ENCODE measurements at regions not wholly inside any gene's neighbourhood (a gene's known extent, or its start where the extent isn't known, plus 50 kb on each side); places are given as distances from the start of the nearest gene placed in this dataset.

DNA sequence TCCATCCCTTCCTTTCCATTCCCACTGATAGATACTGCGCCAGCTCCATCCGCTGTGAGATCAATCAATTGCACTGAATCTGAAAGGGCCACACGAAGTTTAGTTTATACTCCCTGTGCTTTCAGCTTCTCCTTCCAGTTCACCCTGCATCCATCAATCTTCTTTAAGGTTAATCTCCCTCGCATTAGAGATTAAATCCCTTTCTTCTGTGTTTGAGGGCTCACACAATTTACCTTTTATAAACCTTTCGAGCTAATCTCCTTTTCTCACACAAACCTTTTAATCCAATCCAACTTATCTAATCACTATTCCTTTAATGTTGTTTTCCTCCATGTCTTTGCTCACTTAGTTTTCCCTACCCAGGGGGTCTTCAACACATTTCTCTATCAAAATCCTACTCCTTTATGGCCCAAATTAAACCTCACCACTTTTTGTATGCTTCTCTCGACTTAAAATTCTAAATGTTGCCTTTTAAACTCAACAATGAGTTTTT, 64.6 kb upstream of the HAPLN1 start:
- Histone ChIP-seq H3K4me2 (ENCODE audit: control insufficient read depth, insufficient read depth) (no peak overlapping the region), H2AFZ (ENCODE audit: control insufficient read depth, low read depth, low read length) (no peak overlapping the region), H3K4me1 (ENCODE audit: control insufficient read depth, insufficient read depth, low read length) (no peaks in the 10 kb centered on the region), H3K79me2 (ENCODE audit: control insufficient read depth, insufficient read depth, low read length) (no peaks in the 10 kb centered on the region), H3K9me3 (replicated peaks; ENCODE audit: control insufficient read depth, insufficient read depth, low read length) (no peaks in the 10 kb centered on the region), H3K27ac (ENCODE audit: control insufficient read depth, insufficient read depth) (no peak overlapping the region), H3K9ac (ENCODE audit: control insufficient read depth, insufficient read depth, low read length) (no peak overlapping the region), H3K27me3 (replicated peaks in 1 of 2; ENCODE audit: control insufficient read depth in 2 of 2, insufficient read depth in 2 of 2, low read length in 1 of 2) (no peaks in the 10 kb centered on the region), H4K20me1 (ENCODE audit: control insufficient read depth, insufficient read depth) (no peaks in the 10 kb centered on the region), H3K36me3 (ENCODE audit: control insufficient read depth in 2 of 2, insufficient read depth in 2 of 2, low read length in 1 of 2) (no peaks in the 10 kb centered on the region), H3K4me3 (no peak overlapping the region)
- ChIA-PET CTCF (interaction anchor here (0.7 kb wide), 1 partner anchor 66 kb away, joined by 3 read pairs; no protein-coding TSS in a partner anchor), SMC1A (ENCODE audit: uncharacterized antibody, unreplicated experiment) (no interaction called here), POLR2A (no interaction called here), RAD21 (ENCODE audit: unreplicated experiment) (no interaction called here)
- 35% methylated on average over 6 of the region's 6 CpGs for WGBS (ENCODE audit: insufficient coverage, insufficient replicate concordance, low lambda C conversion rate, missing lambda C conversion rate)
- intact Hi-C loops (cut with micrococcal nuclease; ENCODE audit: unreplicated experiment) = no loop called here
- no TSS peak for BruUV-seq (replicated peaks)
- no peak for FAIRE-seq
- in situ Hi-C loops (cut with MboI) = no loop called here
- DNase-seq (ENCODE audit: low read depth, low spot score) = no peak
- TF ChIP-seq TCF7 (IDR thresholded peaks at IDR 0.05; ENCODE audit: borderline replicate concordance) (no peak), IRF4 (IDR thresholded peaks at IDR 0.05; ENCODE audit: low read depth, low read length) (no peak), CBX3 (IDR thresholded peaks at IDR 0.05; ENCODE audit: borderline replicate concordance, low read depth) (no peak), SUZ12 (IDR thresholded peaks at IDR 0.05; ENCODE audit: unreplicated experiment) (no peak), RAD51 (IDR thresholded peaks at IDR 0.05) (no peak), POLR2AphosphoS5 (IDR thresholded peaks at IDR 0.05; ENCODE audit: low read length) (no peak), SRF (IDR thresholded peaks at IDR 0.05; ENCODE audit: low read depth in 2 of 2, low read length in 2 of 2) (no peak), POLR2AphosphoS2 (IDR thresholded peaks at IDR 0.05; ENCODE audit: low read depth, low read length) (no peak), LARP7 (IDR thresholded peaks at IDR 0.05) (no peak), CHD1 (IDR thresholded peaks at IDR 0.05; ENCODE audit: low read depth, low read length) (no peak), NR2F1 (conservative IDR thresholded peaks at IDR 0.05) (no peak), MYB (IDR thresholded peaks at IDR 0.05; ENCODE audit: borderline replicate concordance, low read depth, low read length) (no peak), SREBF1 (IDR thresholded peaks at IDR 0.05; ENCODE audit: low read length) (no peak)
- TF ChIP-seq, protein P1, sequence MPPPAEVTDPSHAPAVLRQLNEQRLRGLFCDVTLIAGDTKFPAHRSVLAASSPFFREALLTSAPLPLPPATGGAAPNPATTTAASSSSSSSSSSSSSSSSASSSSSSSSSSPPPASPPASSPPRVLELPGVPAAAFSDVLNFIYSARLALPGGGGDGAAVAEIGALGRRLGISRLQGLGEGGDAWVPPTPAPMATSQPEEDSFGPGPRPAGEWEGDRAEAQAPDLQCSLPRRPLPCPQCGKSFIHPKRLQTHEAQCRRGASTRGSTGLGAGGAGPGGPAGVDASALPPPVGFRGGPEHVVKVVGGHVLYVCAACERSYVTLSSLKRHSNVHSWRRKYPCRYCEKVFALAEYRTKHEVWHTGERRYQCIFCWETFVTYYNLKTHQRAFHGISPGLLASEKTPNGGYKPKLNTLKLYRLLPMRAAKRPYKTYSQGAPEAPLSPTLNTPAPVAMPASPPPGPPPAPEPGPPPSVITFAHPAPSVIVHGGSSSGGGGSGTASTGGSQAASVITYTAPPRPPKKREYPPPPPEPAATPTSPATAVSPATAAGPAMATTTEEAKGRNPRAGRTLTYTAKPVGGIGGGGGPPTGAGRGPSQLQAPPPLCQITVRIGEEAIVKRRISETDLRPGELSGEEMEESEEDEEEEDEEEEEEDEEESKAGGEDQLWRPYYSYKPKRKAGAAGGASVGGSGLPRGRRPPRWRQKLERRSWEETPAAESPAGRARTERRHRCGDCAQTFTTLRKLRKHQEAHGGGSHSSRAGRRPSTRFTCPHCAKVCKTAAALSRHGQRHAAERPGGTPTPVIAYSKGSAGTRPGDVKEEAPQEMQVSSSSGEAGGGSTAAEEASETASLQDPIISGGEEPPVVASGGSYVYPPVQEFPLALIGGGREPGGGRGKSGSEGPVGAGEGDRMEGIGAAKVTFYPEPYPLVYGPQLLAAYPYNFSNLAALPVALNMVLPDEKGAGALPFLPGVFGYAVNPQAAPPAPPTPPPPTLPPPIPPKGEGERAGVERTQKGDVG (CRISPR knock-in tag; IDR thresholded peaks at IDR 0.05) = no peak
- TF ChIP-seq, protein P2, sequence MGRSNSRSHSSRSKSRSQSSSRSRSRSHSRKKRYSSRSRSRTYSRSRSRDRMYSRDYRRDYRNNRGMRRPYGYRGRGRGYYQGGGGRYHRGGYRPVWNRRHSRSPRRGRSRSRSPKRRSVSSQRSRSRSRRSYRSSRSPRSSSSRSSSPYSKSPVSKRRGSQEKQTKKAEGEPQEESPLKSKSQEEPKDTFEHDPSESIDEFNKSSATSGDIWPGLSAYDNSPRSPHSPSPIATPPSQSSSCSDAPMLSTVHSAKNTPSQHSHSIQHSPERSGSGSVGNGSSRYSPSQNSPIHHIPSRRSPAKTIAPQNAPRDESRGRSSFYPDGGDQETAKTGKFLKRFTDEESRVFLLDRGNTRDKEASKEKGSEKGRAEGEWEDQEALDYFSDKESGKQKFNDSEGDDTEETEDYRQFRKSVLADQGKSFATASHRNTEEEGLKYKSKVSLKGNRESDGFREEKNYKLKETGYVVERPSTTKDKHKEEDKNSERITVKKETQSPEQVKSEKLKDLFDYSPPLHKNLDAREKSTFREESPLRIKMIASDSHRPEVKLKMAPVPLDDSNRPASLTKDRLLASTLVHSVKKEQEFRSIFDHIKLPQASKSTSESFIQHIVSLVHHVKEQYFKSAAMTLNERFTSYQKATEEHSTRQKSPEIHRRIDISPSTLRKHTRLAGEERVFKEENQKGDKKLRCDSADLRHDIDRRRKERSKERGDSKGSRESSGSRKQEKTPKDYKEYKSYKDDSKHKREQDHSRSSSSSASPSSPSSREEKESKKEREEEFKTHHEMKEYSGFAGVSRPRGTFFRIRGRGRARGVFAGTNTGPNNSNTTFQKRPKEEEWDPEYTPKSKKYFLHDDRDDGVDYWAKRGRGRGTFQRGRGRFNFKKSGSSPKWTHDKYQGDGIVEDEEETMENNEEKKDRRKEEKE (IDR thresholded peaks at IDR 0.05) = no peak
- TF ChIP-seq, protein P3, sequence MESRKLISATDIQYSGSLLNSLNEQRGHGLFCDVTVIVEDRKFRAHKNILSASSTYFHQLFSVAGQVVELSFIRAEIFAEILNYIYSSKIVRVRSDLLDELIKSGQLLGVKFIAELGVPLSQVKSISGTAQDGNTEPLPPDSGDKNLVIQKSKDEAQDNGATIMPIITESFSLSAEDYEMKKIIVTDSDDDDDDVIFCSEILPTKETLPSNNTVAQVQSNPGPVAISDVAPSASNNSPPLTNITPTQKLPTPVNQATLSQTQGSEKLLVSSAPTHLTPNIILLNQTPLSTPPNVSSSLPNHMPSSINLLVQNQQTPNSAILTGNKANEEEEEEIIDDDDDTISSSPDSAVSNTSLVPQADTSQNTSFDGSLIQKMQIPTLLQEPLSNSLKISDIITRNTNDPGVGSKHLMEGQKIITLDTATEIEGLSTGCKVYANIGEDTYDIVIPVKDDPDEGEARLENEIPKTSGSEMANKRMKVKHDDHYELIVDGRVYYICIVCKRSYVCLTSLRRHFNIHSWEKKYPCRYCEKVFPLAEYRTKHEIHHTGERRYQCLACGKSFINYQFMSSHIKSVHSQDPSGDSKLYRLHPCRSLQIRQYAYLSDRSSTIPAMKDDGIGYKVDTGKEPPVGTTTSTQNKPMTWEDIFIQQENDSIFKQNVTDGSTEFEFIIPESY (IDR thresholded peaks at IDR 0.05) = no peak
- no peak for ATAC-seq
